ENCODE measurements at regions not wholly inside any gene's neighbourhood (a gene's known extent, or its start where the extent isn't known, plus 50 kb on each side); places are given as distances from the start of the nearest gene placed in this dataset.

GRCh38 chr13:31929031-31929770 is 102.4 kb upstream of the FRY start:
- Histone ChIP-seq H3K4me1 (ENCODE audit: control insufficient read depth, low read length) (peaks cover 13% of the 10 kb centered on the region), H3K9me2 (replicated peaks; ENCODE audit: control insufficient read depth, low read length) (no peaks in the 10 kb centered on the region), H4K20me1 (ENCODE audit: control insufficient read depth, insufficient read depth, low read depth, low read length) (no peaks in the 10 kb centered on the region), H3K4me2 (ENCODE audit: low read length) (no peak overlapping the region), H3F3A (ENCODE audit: control insufficient read depth, insufficient read depth) (no peaks in the 10 kb centered on the region), H3K9me3 (ENCODE audit: control insufficient read depth, insufficient read depth, low read length) (no peaks in the 10 kb centered on the region), H3K36me3 (ENCODE audit: control insufficient read depth, low read length) (no peaks in the 10 kb centered on the region), H3K79me2 (ENCODE audit: control insufficient read depth, low read length) (no peaks in the 10 kb centered on the region), H3K4me3 (ENCODE audit: low read length) (no peak overlapping the region), H3K27me3 (ENCODE audit: control insufficient read depth, low read length) (no peaks in the 10 kb centered on the region), H3K27ac (ENCODE audit: low read depth, low read length) (no peak overlapping the region)
- TF ChIP-seq EZH2phosphoT487 (IDR thresholded peaks at IDR 0.05; ENCODE audit: borderline replicate concordance, low read length) = no peak
- TF ChIP-seq, protein P1, sequence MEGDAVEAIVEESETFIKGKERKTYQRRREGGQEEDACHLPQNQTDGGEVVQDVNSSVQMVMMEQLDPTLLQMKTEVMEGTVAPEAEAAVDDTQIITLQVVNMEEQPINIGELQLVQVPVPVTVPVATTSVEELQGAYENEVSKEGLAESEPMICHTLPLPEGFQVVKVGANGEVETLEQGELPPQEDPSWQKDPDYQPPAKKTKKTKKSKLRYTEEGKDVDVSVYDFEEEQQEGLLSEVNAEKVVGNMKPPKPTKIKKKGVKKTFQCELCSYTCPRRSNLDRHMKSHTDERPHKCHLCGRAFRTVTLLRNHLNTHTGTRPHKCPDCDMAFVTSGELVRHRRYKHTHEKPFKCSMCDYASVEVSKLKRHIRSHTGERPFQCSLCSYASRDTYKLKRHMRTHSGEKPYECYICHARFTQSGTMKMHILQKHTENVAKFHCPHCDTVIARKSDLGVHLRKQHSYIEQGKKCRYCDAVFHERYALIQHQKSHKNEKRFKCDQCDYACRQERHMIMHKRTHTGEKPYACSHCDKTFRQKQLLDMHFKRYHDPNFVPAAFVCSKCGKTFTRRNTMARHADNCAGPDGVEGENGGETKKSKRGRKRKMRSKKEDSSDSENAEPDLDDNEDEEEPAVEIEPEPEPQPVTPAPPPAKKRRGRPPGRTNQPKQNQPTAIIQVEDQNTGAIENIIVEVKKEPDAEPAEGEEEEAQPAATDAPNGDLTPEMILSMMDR (IDR thresholded peaks at IDR 0.05; ENCODE audit: low read depth, low read length, poor library complexity, severe bottlenecking) = no peak

DNA sequence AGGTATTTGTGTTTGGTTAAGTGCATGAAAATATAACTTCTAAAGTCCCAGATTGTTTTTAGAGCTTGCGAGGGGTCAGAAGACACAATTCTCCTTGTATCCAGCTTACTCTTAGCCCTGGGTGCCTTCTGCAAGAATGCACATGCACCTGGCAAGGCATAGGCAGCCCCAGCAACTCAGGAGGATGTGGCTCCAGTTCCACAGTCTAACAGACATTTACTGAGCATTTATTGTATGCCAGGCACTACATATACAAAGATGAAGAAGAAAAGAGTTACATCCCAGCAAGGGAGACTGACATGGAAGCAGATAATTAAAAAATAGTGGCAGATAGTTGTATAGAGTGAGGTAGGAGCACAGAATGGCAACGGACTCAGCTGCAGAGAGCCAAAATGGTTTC is 101.1 kb upstream of the FRY start:
- no peaks in the 10 kb centered on the region for H3K9me2 ChIP-seq (replicated peaks; ENCODE audit: control insufficient read depth, low read length)
- peaks cover 13% of the 10 kb centered on the region for H3K4me1 ChIP-seq (ENCODE audit: control insufficient read depth, low read length)
- H4K20me1 ChIP-seq (ENCODE audit: control insufficient read depth, insufficient read depth, low read depth, low read length) = no peaks in the 10 kb centered on the region
- H3K36me3 ChIP-seq (ENCODE audit: control insufficient read depth, low read length) = no peaks in the 10 kb centered on the region
- H3K4me3 ChIP-seq (ENCODE audit: low read length) = no peak overlapping the region
- no peak overlapping the region for H3K4me2 ChIP-seq (ENCODE audit: low read length)
- no peaks in the 10 kb centered on the region for H3K9me3 ChIP-seq (ENCODE audit: control insufficient read depth, insufficient read depth, low read length)
- no peaks in the 10 kb centered on the region for H3F3A ChIP-seq (ENCODE audit: control insufficient read depth, insufficient read depth)
- H3K27ac ChIP-seq (ENCODE audit: low read depth, low read length) = no peak overlapping the region
- no peaks in the 10 kb centered on the region for H3K79me2 ChIP-seq (ENCODE audit: control insufficient read depth, low read length)
- TF ChIP-seq EZH2phosphoT487 (IDR thresholded peaks at IDR 0.05; ENCODE audit: borderline replicate concordance, low read length) = no peak
- TF ChIP-seq, protein P1 (IDR thresholded peaks at IDR 0.05; ENCODE audit: low read depth, low read length, poor library complexity, severe bottlenecking) = no peak
- H3K27me3 ChIP-seq (ENCODE audit: control insufficient read depth, low read length) = no peaks in the 10 kb centered on the region

GRCh38 chr13:31930901-31931522 is 100.6 kb upstream of the FRY start:
- Histone ChIP-seq H3K4me2 (ENCODE audit: low read length) (no peak overlapping the region), H3K36me3 (ENCODE audit: control insufficient read depth, low read length) (no peaks in the 10 kb centered on the region), H3K27me3 (ENCODE audit: control insufficient read depth, low read length) (no peaks in the 10 kb centered on the region), H3K79me2 (ENCODE audit: control insufficient read depth, low read length) (no peaks in the 10 kb centered on the region), H4K20me1 (ENCODE audit: control insufficient read depth, insufficient read depth, low read depth, low read length) (no peaks in the 10 kb centered on the region), H3K4me3 (ENCODE audit: low read length) (no peak overlapping the region), H3K9me2 (replicated peaks; ENCODE audit: control insufficient read depth, low read length) (no peaks in the 10 kb centered on the region), H3K4me1 (ENCODE audit: control insufficient read depth, low read length) (peaks cover 13% of the 10 kb centered on the region), H3K27ac (ENCODE audit: low read depth, low read length) (no peak overlapping the region), H3K9me3 (ENCODE audit: control insufficient read depth, insufficient read depth, low read length) (no peaks in the 10 kb centered on the region), H3F3A (ENCODE audit: control insufficient read depth, insufficient read depth) (no peaks in the 10 kb centered on the region)
- TF ChIP-seq, protein P1 (IDR thresholded peaks at IDR 0.05; ENCODE audit: low read depth, low read length, poor library complexity, severe bottlenecking) = no peak
- no peak for TF ChIP-seq EZH2phosphoT487 (IDR thresholded peaks at IDR 0.05; ENCODE audit: borderline replicate concordance, low read length)

All from DOHH2 (cell line).